IMR-90 (cell line): ENCODE measurements at regions not wholly inside any gene's neighbourhood (a gene's known extent, or its start where the extent isn't known, plus 50 kb on each side); places are given as distances from the start of the nearest gene placed in this dataset.

ENCODE experiments used
- ATAC-seq: fragments of 200-7000 bp; cut with Tn5 transposase; 2 replicates; pipeline ENCODE4 v1.9.1; 2020; ENCODE audit warnings: low read depth, mild to moderate bottlenecking, moderate library complexity
- BruUV-seq: library from RNA; stranded (reverse); fragments of 400-500 nt; replicated peaks from 2 replicates; lab custom pipeline; 2021; lab: Mats Ljungman, UMichigan
- CTCF ChIA-PET: fragments of 300-600 bp; formaldehyde crosslinking; extraction: SDS; loops from one replicate; lab custom pipeline; 2021; ENCODE audit warnings: antibody characterized with exemption; lab: Yijun Ruan, JAX
- POLR2A ChIA-PET: fragments of 300-600 bp; sonication (Branson Sonifier 250); formaldehyde crosslinking; loops from one replicate; lab custom pipeline; 2022; ENCODE audit warnings: antibody characterized with exemption; ENCODE audit not compliant: unreplicated experiment; lab: Charles Lee
- DNase-seq: peaks from one replicate; pipeline ENCODE4 v3.0.0; 2013
- H2AFZ ChIP-seq: replicated peaks from 2 replicates; pipeline ENCODE3; 2013; ENCODE audit warnings: low read length, mild to moderate bottlenecking; ENCODE audit not compliant: poor library complexity
- H2AK5ac ChIP-seq: 2 replicates; pipeline ENCODE4 v1.6.1; 2013; ENCODE audit warnings: low read depth, low read length, inconsistent platforms
- H2AK9ac ChIP-seq: replicated peaks from 2 replicates; pipeline ENCODE3; 2013; ENCODE audit warnings: mild to moderate bottlenecking, low read depth, low read length, moderate library complexity; ENCODE audit not compliant: poor library complexity
- H2BK120ac ChIP-seq: 2 replicates; pipeline ENCODE4 v1.6.1; 2013; ENCODE audit warnings: low read depth, low read length, inconsistent platforms
- H2BK15ac ChIP-seq: 3 replicates; pipeline ENCODE4 v1.6.1; 2013; ENCODE audit warnings: low read depth, low read length, inconsistent platforms
- H2BK20ac ChIP-seq: 2 replicates; pipeline ENCODE4 v1.6.1; 2013; ENCODE audit warnings: low read depth, mild to moderate bottlenecking, inconsistent platforms, low read length, moderate library complexity
- H2BK5ac ChIP-seq: 2 replicates; pipeline ENCODE4 v1.6.1; 2013; ENCODE audit warnings: mild to moderate bottlenecking, low read depth, low read length, inconsistent platforms; ENCODE audit not compliant: poor library complexity, severe bottlenecking
- H3K14ac ChIP-seq: replicated peaks from 2 replicates; pipeline ENCODE4 v1.6.1; 2013; ENCODE audit warnings: low read depth, low read length, inconsistent platforms
- H3K18ac ChIP-seq: 2 replicates; pipeline ENCODE4 v1.6.1; 2013; ENCODE audit warnings: low read depth, low read length, control low read depth
- H3K23ac ChIP-seq: 2 replicates; pipeline ENCODE4 v1.6.1; 2013; ENCODE audit warnings: low read depth, low read length, inconsistent platforms
- H3K27ac ChIP-seq: 2 replicates; pipeline ENCODE4 v1.5.1; 2013; ENCODE audit warnings: mild to moderate bottlenecking, control low read depth, low read length; ENCODE audit not compliant: insufficient read depth
- H3K27me3 ChIP-seq: 2 replicates; pipeline ENCODE4 v1.6.1; 2013; ENCODE audit warnings: low read length; ENCODE audit not compliant: control insufficient read depth, insufficient read depth
- H3K36me3 ChIP-seq: 2 replicates; pipeline ENCODE4 v1.6.1; 2013; ENCODE audit warnings: low read length, mixed read lengths; ENCODE audit not compliant: control insufficient read depth, insufficient read depth
- H3K4ac ChIP-seq: 2 replicates; pipeline ENCODE4 v1.6.1; 2013; ENCODE audit warnings: low read depth, low read length, inconsistent platforms
- H3K4me1 ChIP-seq: 2 replicates; pipeline ENCODE4 v1.6.1; 2013; ENCODE audit warnings: low read length, mixed read lengths; ENCODE audit not compliant: control insufficient read depth, insufficient read depth
- H3K4me2 ChIP-seq: 2 replicates; pipeline ENCODE4 v1.6.1; 2013; ENCODE audit warnings: low read depth, mild to moderate bottlenecking, control low read depth, low read length, moderate library complexity
- H3K4me3 ChIP-seq: 2 replicates; pipeline ENCODE4 v1.5.1; 2013; ENCODE audit warnings: low read depth, mild to moderate bottlenecking, control low read depth, low read length, moderate library complexity; ENCODE audit not compliant: insufficient read depth
- H3K56ac ChIP-seq: 2 replicates; pipeline ENCODE4 v1.6.1; 2013; ENCODE audit warnings: low read length, inconsistent platforms; ENCODE audit not compliant: insufficient read depth; ENCODE audit errors: extremely low read depth
- H3K79me1 ChIP-seq, 2 experiments: 2 replicates each; pipeline ENCODE4 v1.6.1; 2013; ENCODE audit warnings: low read length in 2 of 2, inconsistent platforms in 1 of 2, low read depth in 1 of 2
- H3K9ac ChIP-seq: 2 replicates; pipeline ENCODE4 v1.6.1; 2013; ENCODE audit warnings: low read depth, low read length, control low read depth
- H3K9me1 ChIP-seq: 2 replicates; pipeline ENCODE4 v1.6.1; 2013; ENCODE audit warnings: low read length, inconsistent platforms; ENCODE audit not compliant: insufficient read depth
- H3K9me3 ChIP-seq: 2 replicates; pipeline ENCODE4 v1.6.1; 2013; ENCODE audit warnings: low read length; ENCODE audit not compliant: control insufficient read depth, insufficient read depth
- H4K20me1 ChIP-seq: 2 replicates; pipeline ENCODE4 v1.6.1; 2013; ENCODE audit warnings: low read length, inconsistent platforms; ENCODE audit not compliant: insufficient read depth
- H4K5ac ChIP-seq: 2 replicates; pipeline ENCODE4 v1.6.1; 2013; ENCODE audit warnings: mild to moderate bottlenecking, low read depth, low read length, control low read depth
- H4K8ac ChIP-seq, 2 experiments: 2 replicates each; pipeline ENCODE4 v1.6.1; 2013; ENCODE audit warnings: low read depth in 2 of 2, low read length in 2 of 2, control low read depth in 1 of 2, inconsistent platforms in 1 of 2
- H4K91ac ChIP-seq: 2 replicates; pipeline ENCODE4 v1.6.1; 2013; ENCODE audit warnings: low read depth, low read length, inconsistent platforms; ENCODE audit not compliant: insufficient read depth
- BHLHE40 ChIP-seq: fragments of 150-350 bp; IDR thresholded peaks from 2 replicates; pipeline ENCODE4 v1.6.1; 2016; ENCODE audit warnings: mild to moderate bottlenecking, low read depth, low read length
- CHD1 ChIP-seq: IDR thresholded peaks from 2 replicates; pipeline ENCODE4 v1.6.1; 2012; ENCODE audit warnings: low read depth, low read length, improper control_type of control experiment
- ELK1 ChIP-seq: fragments of 150-350 bp; IDR thresholded peaks from 2 replicates; pipeline ENCODE4 v1.6.1; 2016; ENCODE audit warnings: low read depth, mild to moderate bottlenecking, low read length, moderate library complexity, borderline replicate concordance
- FOS ChIP-seq: fragments of 150-350 bp; IDR thresholded peaks from 2 replicates; pipeline ENCODE4 v1.6.1; 2016; ENCODE audit warnings: low read depth, low read length
- MAFK ChIP-seq: IDR thresholded peaks from 2 replicates; pipeline ENCODE4 v1.6.1; 2012; ENCODE audit warnings: low read depth, low read length, improper control_type of control experiment
- MAZ ChIP-seq: IDR thresholded peaks from 2 replicates; pipeline ENCODE4 v1.6.1; 2012; ENCODE audit warnings: low read depth, mild to moderate bottlenecking, low read length, improper control_type of control experiment, moderate library complexity, borderline replicate concordance
- MXI1 ChIP-seq: IDR thresholded peaks from 2 replicates; pipeline ENCODE4 v1.6.1; 2012; ENCODE audit warnings: low read depth, mild to moderate bottlenecking, low read length, moderate library complexity, borderline replicate concordance
- NFE2L2 ChIP-seq: fragments of 150-350 bp; IDR thresholded peaks from 2 replicates; pipeline ENCODE4 v1.6.1; 2016; ENCODE audit warnings: low read depth, mild to moderate bottlenecking, low read length
- POLR2A ChIP-seq: IDR thresholded peaks from 2 replicates; pipeline ENCODE4 v1.6.1; 2012; ENCODE audit warnings: mild to moderate bottlenecking, low read depth, low read length
- RAD21 ChIP-seq: IDR thresholded peaks from 2 replicates; pipeline ENCODE4 v1.6.1; 2012; ENCODE audit warnings: low read length, improper control_type of control experiment
- RCOR1 ChIP-seq: IDR thresholded peaks from 2 replicates; pipeline ENCODE4 v1.6.1; 2012; ENCODE audit warnings: mild to moderate bottlenecking, low read length, improper control_type of control experiment; ENCODE audit not compliant: insufficient replicate concordance
- SMC3 ChIP-seq: fragments of 150-350 bp; IDR thresholded peaks from 2 replicates; pipeline ENCODE4 v1.6.1; 2016; ENCODE audit warnings: low read depth, mild to moderate bottlenecking, antibody characterized with exemption, low read length, moderate library complexity
- WGBS, 2 experiments: methylation state at CpG; one replicate each; pipeline versions ENCODE4 v1.1.5 to v1.1.7; 2013; ENCODE audit warnings: missing lambda C conversion rate in 2 of 2; ENCODE audit not compliant: insufficient read length in 1 of 2; ENCODE audit errors: extremely low coverage in 2 of 2; 5-methylcytosine and 5-hydroxymethylcytosine counted together
- dilution Hi-C: fragments of 300-500 bp; cut with HindIII; formaldehyde crosslinking; loops from one replicate; pipeline ENCODE4 v1.14.3; 2018; ENCODE audit warnings: low sequenced_read_pairs; ENCODE audit not compliant: unreplicated experiment
- in situ Hi-C: fragments of 300-500 bp; cut with MboI; formaldehyde crosslinking; loops from 3 replicates; pipeline ENCODE4 v1.14.3; 2019; ENCODE audit warnings: low sequenced_read_pairs, inconsistent platforms, mixed read lengths
- intact Hi-C: fragments of 100-400 bp; cut with micrococcal nuclease; formaldehyde crosslinking; loops from 2 replicates; pipeline ENCODE4 v1.10.0; 2022
- TF ChIP-seq, protein P1 (sequence below): conservative IDR thresholded peaks from 2 replicates; pipeline ENCODE4 v1.5.1; 2012; ENCODE audit warnings: mild to moderate bottlenecking, low read depth, low read length, improper control_type of control experiment
- TF ChIP-seq, protein P2 (sequence below): fragments of 150-350 bp; IDR thresholded peaks from 2 replicates; pipeline ENCODE4 v1.6.1; 2017; ENCODE audit warnings: mild to moderate bottlenecking, antibody characterized with exemption, low read length, low read depth

GRCh38 chr3:59515966-59516365 lies 466.1 kb upstream of the CFAP20DC start:
- Histone ChIP-seq H4K91ac (no peak overlapping the region), H2BK15ac (no peak overlapping the region), H3K27ac (no peak overlapping the region), H3K23ac (no peak overlapping the region), H3K79me1 (no peaks in the 10 kb centered on the region), H2BK20ac (no peak overlapping the region), H3K27me3 (no peaks in the 10 kb centered on the region; the same call in 1 of the 2 replicates), H3K4ac (no peak overlapping the region), H4K20me1 (no peaks in the 10 kb centered on the region), H4K8ac (no peak overlapping the region), H3K36me3 (no peaks in the 10 kb centered on the region), H4K5ac (no peak overlapping the region), H3K14ac (no peak overlapping the region), H2AK5ac (no peak overlapping the region), H2BK5ac (no peak overlapping the region), H3K9ac (no peak overlapping the region), H3K18ac (no peak overlapping the region), H2AFZ (no peak overlapping the region), H3K4me3 (no peak overlapping the region), H2BK120ac (no peak overlapping the region), H3K4me2 (no peak overlapping the region), H3K4me1 (no peaks in the 10 kb centered on the region), H3K9me1 (no peaks in the 10 kb centered on the region; the same call in 1 of the 2 replicates), H2AK9ac (no peak overlapping the region), H3K9me3 (no peaks in the 10 kb centered on the region), H3K56ac (no peak overlapping the region)
- POLR2A ChIA-PET, result no interaction called here
- dilution Hi-C loops (no loop called here), in situ Hi-C loops (no loop called here), intact Hi-C loops (no loop called here)
- CTCF ChIA-PET, result interaction anchor here (1.2 kb wide), 1 partner anchor 10 kb away, joined by 3 read pairs; no protein-coding TSS in a partner anchor
- ATAC-seq, result no peak
- no peak for DNase-seq
- TF ChIP-seq NFE2L2 (no peak), BHLHE40 (no peak), RCOR1 (no peak), CHD1 (no peak), RAD21 (no peak), FOS (no peak), MAZ (no peak), MXI1 (no peak), ELK1 (no peak), POLR2A (no peak), SMC3 (no peak), MAFK (no peak)
- TF ChIP-seq, protein P1, sequence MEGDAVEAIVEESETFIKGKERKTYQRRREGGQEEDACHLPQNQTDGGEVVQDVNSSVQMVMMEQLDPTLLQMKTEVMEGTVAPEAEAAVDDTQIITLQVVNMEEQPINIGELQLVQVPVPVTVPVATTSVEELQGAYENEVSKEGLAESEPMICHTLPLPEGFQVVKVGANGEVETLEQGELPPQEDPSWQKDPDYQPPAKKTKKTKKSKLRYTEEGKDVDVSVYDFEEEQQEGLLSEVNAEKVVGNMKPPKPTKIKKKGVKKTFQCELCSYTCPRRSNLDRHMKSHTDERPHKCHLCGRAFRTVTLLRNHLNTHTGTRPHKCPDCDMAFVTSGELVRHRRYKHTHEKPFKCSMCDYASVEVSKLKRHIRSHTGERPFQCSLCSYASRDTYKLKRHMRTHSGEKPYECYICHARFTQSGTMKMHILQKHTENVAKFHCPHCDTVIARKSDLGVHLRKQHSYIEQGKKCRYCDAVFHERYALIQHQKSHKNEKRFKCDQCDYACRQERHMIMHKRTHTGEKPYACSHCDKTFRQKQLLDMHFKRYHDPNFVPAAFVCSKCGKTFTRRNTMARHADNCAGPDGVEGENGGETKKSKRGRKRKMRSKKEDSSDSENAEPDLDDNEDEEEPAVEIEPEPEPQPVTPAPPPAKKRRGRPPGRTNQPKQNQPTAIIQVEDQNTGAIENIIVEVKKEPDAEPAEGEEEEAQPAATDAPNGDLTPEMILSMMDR, result no peak
- TF ChIP-seq, protein P2, sequence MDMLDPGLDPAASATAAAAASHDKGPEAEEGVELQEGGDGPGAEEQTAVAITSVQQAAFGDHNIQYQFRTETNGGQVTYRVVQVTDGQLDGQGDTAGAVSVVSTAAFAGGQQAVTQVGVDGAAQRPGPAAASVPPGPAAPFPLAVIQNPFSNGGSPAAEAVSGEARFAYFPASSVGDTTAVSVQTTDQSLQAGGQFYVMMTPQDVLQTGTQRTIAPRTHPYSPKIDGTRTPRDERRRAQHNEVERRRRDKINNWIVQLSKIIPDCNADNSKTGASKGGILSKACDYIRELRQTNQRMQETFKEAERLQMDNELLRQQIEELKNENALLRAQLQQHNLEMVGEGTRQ, result no peak
- BruUV-seq, result no TSS peak
- WGBS, 2 experiments, result no CpG with 5 or more reads among the region's 3 CpGs
